ENCODE measurements at regions not wholly inside any gene's neighbourhood (a gene's known extent, or its start where the extent isn't known, plus 50 kb on each side); places are given as distances from the start of the nearest gene placed in this dataset.

DNA sequence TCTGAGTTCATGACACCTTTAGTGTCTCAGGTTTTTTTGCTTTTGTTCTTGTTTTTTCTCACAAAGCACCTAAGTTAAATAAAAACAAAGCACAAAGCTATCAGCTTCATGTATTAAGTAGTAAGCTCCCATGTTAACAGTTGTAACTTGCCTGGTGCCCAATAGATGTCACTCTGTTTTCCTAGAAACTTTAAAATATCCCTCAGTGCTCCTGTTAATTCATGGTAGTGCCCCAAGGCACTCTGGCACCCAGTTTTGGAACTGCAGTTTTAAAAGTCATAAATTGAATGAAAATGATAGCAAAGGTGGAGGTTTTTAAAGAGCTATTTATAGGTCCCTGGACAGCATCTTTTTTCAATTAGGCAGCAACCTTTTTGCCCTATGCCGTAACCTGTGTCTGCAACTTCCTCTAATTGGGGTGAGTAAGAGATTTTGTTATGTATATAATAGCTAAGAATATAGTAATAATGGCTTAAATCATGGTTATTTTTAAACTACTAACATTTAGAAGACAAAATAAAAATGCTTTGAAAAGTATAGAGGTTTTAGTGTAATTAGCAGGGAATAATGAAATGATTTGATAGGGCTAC is 555.0 kb upstream of the TMEFF2 start:
- no peaks in the 10 kb centered on the region for H3K4me1 ChIP-seq (ENCODE audit: control insufficient read depth in 1 of 2, low read depth in 2 of 2)
- H3K4me3 ChIP-seq, result no peak overlapping the region
- no peaks in the 10 kb centered on the region for H3K36me3 ChIP-seq
- TF ChIP-seq, protein P1, sequence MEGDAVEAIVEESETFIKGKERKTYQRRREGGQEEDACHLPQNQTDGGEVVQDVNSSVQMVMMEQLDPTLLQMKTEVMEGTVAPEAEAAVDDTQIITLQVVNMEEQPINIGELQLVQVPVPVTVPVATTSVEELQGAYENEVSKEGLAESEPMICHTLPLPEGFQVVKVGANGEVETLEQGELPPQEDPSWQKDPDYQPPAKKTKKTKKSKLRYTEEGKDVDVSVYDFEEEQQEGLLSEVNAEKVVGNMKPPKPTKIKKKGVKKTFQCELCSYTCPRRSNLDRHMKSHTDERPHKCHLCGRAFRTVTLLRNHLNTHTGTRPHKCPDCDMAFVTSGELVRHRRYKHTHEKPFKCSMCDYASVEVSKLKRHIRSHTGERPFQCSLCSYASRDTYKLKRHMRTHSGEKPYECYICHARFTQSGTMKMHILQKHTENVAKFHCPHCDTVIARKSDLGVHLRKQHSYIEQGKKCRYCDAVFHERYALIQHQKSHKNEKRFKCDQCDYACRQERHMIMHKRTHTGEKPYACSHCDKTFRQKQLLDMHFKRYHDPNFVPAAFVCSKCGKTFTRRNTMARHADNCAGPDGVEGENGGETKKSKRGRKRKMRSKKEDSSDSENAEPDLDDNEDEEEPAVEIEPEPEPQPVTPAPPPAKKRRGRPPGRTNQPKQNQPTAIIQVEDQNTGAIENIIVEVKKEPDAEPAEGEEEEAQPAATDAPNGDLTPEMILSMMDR (IDR thresholded peaks at IDR 0.05), result no peak
- H3K27ac ChIP-seq, result no peak overlapping the region
- no peak for ATAC-seq (ENCODE audit: insufficient number of reproducible peaks, low FRiP score, low read depth)
- no peak for DNase-seq (ENCODE audit: low spot score)
- no peaks in the 10 kb centered on the region for H3K27me3 ChIP-seq (replicated peaks; ENCODE audit: insufficient read depth)
- no peaks in the 10 kb centered on the region for H3K9me3 ChIP-seq

- Histone ChIP-seq H3K36me3 (no peaks in the 10 kb centered on the region), H3K4me3 (no peak overlapping the region), H3K4me1 (ENCODE audit: control insufficient read depth in 1 of 2, low read depth in 2 of 2) (no peaks in the 10 kb centered on the region), H3K27me3 (replicated peaks; ENCODE audit: insufficient read depth) (no peaks in the 10 kb centered on the region), H3K27ac (no peak overlapping the region), H3K9me3 (no peaks in the 10 kb centered on the region)
- TF ChIP-seq, protein P1 (IDR thresholded peaks at IDR 0.05), result no peak
- ATAC-seq (ENCODE audit: insufficient number of reproducible peaks, low FRiP score, low read depth) (no peak), DNase-seq (ENCODE audit: low spot score) (no peak)
Measured at GRCh38 chr2:192741889-192742288, 547.2 kb upstream of the TMEFF2 start.

GRCh38 chr2:192735447-192735846 is 540.7 kb upstream of the TMEFF2 start:
- no peaks in the 10 kb centered on the region for H3K9me3 ChIP-seq
- TF ChIP-seq, protein P1 (IDR thresholded peaks at IDR 0.05), result no peak
- no peak for ATAC-seq (ENCODE audit: insufficient number of reproducible peaks, low FRiP score, low read depth)

DNA sequence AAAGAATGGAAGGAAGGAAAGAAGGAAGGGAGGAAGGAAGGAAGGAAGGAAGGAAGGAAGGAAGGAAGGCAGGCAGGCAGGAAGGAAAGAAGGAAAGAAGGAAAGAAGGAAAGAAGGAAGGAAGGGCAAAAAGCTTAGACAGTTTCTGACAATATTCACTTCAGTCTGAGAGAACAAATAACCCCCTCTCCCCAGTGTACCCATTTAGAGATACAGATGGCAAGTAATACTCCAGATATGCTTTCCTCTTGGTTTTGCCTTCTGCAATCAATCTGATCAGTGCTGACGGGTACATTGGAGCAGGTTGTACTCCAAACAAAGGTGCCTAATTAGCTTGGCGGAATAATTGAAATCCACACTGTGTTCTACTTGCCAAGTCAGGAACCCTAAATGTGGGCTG is 534.6 kb upstream of the TMEFF2 start:
- Histone ChIP-seq H3K4me3 (no peak overlapping the region), H3K27ac (no peak overlapping the region), H3K9me3 (no peaks in the 10 kb centered on the region), H3K36me3 (no peaks in the 10 kb centered on the region), H3K4me1 (ENCODE audit: control insufficient read depth in 1 of 2, low read depth in 2 of 2) (no peaks in the 10 kb centered on the region), H3K27me3 (replicated peaks; ENCODE audit: insufficient read depth) (no peaks in the 10 kb centered on the region)
- ATAC-seq (ENCODE audit: insufficient number of reproducible peaks, low FRiP score, low read depth), result no peak
- DNase-seq (ENCODE audit: low spot score), result no peak
- TF ChIP-seq, protein P1 (IDR thresholded peaks at IDR 0.05), result no peak

More at GRCh38 chr2:192735447-192735846, 540.7 kb upstream of the TMEFF2 start:
- no peaks in the 10 kb centered on the region for H3K36me3 ChIP-seq
- H3K27ac ChIP-seq, result no peak overlapping the region
- H3K27me3 ChIP-seq (replicated peaks; ENCODE audit: insufficient read depth), result no peaks in the 10 kb centered on the region
- H3K4me1 ChIP-seq (ENCODE audit: control insufficient read depth in 1 of 2, low read depth in 2 of 2), result no peaks in the 10 kb centered on the region
- no peak for DNase-seq (ENCODE audit: low spot score)
- H3K4me3 ChIP-seq, result no peak overlapping the region

GRCh38 chr2:192725991-192726390 is 531.3 kb upstream of the TMEFF2 start:
- no peaks in the 10 kb centered on the region for H3K27me3 ChIP-seq (replicated peaks; ENCODE audit: insufficient read depth)
- H3K4me1 ChIP-seq (ENCODE audit: control insufficient read depth in 1 of 2, low read depth in 2 of 2), result no peaks in the 10 kb centered on the region
- H3K36me3 ChIP-seq, result no peaks in the 10 kb centered on the region
- TF ChIP-seq, protein P1 (IDR thresholded peaks at IDR 0.05), result no peak
- DNase-seq (ENCODE audit: low spot score), result no peak
- H3K9me3 ChIP-seq, result no peaks in the 10 kb centered on the region
- no peak overlapping the region for H3K4me3 ChIP-seq
- no peak for ATAC-seq (ENCODE audit: insufficient number of reproducible peaks, low FRiP score, low read depth)
- H3K27ac ChIP-seq, result no peak overlapping the region

Data from thoracic aorta (tissue), 2 donors.